Epithelial cell of esophagus (primary cell): ENCODE measurements at regions not wholly inside any gene's neighbourhood (a gene's known extent, or its start where the extent isn't known, plus 50 kb on each side); places are given as distances from the start of the nearest gene placed in this dataset.

Source experiments
- DNase-seq: peaks from one replicate; pipeline ENCODE4 v3.0.0; 2010; ENCODE audit warnings: low read depth
- H3K4me3 ChIP-seq: 2 replicates; pipeline ENCODE4 v1.5.1; 2011; ENCODE audit warnings: mild to moderate bottlenecking, low read length, control low read depth
- CTCF ChIP-seq: IDR thresholded peaks from 2 replicates; pipeline ENCODE4 v1.5.1; 2011; ENCODE audit warnings: low read depth, mild to moderate bottlenecking, low read length, control low read depth, inconsistent platforms; ENCODE audit not compliant: insufficient read depth; ENCODE audit errors: missing control alignments

GRCh38 chr10:30765616-30766015 lies 136.1 kb upstream of the LYZL2 start:
- TF ChIP-seq CTCF, result no peak
- H3K4me3 ChIP-seq, result no peak overlapping the region
- no peak for DNase-seq

- DNase-seq, result no peak
- no peak overlapping the region for H3K4me3 ChIP-seq
- TF ChIP-seq CTCF, result no peak
Measured at GRCh38 chr10:30765022-30765615, 135.6 kb upstream of the LYZL2 start.

- no peak for DNase-seq
- H3K4me3 ChIP-seq, result no peak overlapping the region
- TF ChIP-seq CTCF, result no peak
Measured at GRCh38 chr10:30763918-30764317, 134.4 kb upstream of the LYZL2 start.

- no peak for DNase-seq
- TF ChIP-seq CTCF, result no peak
- H3K4me3 ChIP-seq, result no peak overlapping the region
Measured at GRCh38 chr10:30762620-30763019, 133.1 kb upstream of the LYZL2 start.

GRCh38 chr10:30759423-30759822 lies 129.9 kb upstream of the LYZL2 start:
- no peak for DNase-seq
- H3K4me3 ChIP-seq, result no peak overlapping the region
- TF ChIP-seq CTCF, result no peak

- no peak for DNase-seq
- no peak for TF ChIP-seq CTCF
- no peak overlapping the region for H3K4me3 ChIP-seq
Measured at GRCh38 chr10:30758338-30758737, 128.8 kb upstream of the LYZL2 start.

GRCh38 chr10:30756896-30757295 lies 127.3 kb upstream of the LYZL2 start:
- no peak overlapping the region for H3K4me3 ChIP-seq
- no peak for TF ChIP-seq CTCF
- DNase-seq, result no peak
